Stimulated activated naive CD8-positive, alpha-beta T cell treated with anti-CD3 and anti-CD28 coated beads, Interleukin-15, Interleukin-2, amounts not matched to agents 100 U/mL and 50 U/mL, for 24 hours (primary cell): ENCODE measurements at regions not wholly inside any gene's neighbourhood (a gene's known extent, or its start where the extent isn't known, plus 50 kb on each side); places are given as distances from the start of the nearest gene placed in this dataset.
"Not testable (repeated sequence)": the region's sequence is repeated elsewhere in the genome, so short reads cannot be mapped to it uniquely, and the experiment has no call there.

Experiments
- ATAC-seq: fragments of 150-1000 bp; cut with Tn5 transposase; one replicate; pipeline ENCODE4 v1.10.0; 2021
- DNase-seq: peaks from one replicate; pipeline ENCODE4 v3.0.0; 2021

DNA sequence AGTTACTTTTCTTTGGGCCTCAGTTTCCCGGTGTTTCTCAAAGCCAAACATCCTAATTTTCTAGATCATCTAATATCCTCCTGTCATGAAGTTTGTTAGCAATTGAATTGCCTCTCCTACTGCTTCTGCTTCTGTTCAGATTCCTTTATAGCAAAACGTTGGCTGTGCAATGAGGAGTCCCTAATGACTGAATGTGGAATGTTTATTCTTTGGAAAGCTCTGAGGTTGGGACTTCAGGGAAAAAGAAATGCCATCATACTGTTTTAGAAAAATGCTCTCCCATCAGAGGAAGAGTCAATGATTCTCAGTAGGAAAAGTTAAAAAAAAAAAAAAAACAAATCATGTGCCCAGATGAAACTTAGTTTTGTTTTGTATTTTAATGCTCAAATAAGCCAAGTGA is 268.7 kb upstream of the PAPPA start:
- DNase-seq: no peak
- ATAC-seq: no peak

DNA sequence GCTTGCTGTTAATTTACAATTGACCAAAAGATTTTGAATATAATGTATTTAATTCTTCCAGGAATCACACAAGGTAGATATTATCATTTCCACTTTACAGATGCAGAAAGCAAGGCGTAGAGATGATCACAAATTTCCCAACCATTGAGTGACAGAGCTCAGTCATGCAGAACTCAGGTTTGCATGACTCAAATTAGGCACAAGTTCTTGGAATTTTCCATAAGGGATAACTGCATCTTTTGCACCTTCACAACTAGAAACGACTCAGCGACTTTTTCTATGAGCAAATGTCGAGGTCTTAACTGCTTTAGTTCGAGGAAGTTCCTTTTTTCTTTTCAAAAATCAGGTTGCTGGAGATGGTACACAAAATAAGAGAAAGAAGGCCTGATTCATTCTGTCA is 265.5 kb upstream of the PAPPA start:
- ATAC-seq (no peak), DNase-seq (no peak)

DNA sequence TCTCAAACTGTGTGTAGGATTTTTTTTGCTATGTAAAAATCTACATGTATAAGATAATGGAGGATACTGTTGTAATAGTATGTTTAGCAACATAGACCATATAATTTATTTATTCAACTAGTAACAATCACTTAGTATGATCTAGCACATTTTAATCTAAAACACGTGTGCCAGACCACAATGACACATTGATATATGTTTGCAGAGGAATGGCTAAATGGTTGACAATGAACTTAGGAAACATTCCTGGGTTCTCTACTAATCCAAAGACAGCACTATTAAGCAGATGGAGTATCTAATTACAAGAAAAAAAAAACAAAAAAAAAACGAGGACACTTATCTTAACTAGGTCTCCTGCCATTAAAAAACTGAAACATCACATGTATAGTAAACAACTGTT is 261.7 kb upstream of the PAPPA start:
- DNase-seq: no peak
- ATAC-seq: no peak

GRCh38 chr9:115898478-115898877 is 255.1 kb upstream of the PAPPA start:
- not testable (repeated sequence) for ATAC-seq, DNase-seq

DNA sequence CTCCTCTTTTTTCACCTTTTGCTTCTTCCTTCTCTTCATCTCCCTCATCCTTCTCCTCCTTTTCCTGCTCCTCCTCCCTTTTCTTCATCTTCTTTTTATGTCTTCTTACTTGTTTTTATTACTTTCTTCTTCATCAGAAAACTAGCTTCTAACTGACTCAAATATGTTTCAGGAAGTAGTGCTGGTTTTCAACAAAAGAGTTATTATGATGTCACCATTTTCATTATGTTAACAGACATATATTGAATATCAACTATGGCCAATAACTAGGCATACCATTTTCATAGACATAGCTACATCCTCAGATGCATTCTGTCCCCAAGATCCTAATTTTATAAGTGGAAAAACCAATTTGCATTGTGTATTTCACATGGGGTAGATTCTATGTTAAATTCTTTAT is 252.9 kb upstream of the PAPPA start:
- no peak for ATAC-seq
- DNase-seq: no peak

- no peak for ATAC-seq
- DNase-seq: no peak
Observed at GRCh38 chr9:115910959-115911358, 242.6 kb upstream of the PAPPA start.

DNA sequence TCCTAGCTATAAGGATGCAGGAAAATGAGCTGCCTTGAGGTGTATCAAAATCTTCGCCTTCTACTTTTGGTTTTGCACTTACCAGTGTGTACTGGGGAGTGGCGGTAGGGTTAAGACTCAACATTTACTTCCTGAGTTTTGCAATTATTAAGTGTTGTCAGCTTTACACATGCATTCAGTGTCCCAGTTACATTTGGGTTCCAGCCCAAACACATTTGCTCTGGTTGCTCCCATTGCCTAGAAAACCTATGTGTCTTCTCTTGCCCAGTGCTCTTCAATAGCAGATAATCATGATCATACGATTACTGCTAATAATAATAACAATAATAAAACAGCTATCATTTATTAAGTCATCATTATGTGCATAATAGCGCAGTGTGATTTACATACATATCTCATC is 241.5 kb upstream of the PAPPA start:
- ATAC-seq (no peak), DNase-seq (no peak)

GRCh38 chr9:115913696-115914095 is 239.9 kb upstream of the PAPPA start:
- ATAC-seq (no peak), DNase-seq (no peak)

- ATAC-seq (no peak), DNase-seq (no peak)
Observed at GRCh38 chr9:115914291-115914690, 239.3 kb upstream of the PAPPA start.

DNA sequence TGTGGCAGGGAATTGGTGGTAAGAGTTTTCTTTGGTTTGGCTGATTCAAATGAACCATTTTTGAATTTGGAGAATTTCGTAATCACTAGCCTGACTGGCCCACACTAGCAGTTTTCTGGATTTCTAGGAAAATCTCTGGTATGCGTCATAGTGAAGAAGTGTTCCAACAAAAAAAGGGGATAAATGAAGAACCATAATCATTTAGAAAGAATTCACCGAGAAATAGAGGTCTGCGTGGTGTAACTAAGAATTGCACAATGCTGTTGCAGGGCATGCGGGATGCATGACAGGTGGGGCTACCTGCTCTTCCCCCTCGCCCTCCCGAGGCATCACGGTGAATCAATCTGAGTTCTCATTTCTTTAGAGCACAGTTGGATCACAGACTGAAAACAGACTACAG is 232.3 kb upstream of the PAPPA start:
- ATAC-seq (no peak), DNase-seq (no peak)

DNA sequence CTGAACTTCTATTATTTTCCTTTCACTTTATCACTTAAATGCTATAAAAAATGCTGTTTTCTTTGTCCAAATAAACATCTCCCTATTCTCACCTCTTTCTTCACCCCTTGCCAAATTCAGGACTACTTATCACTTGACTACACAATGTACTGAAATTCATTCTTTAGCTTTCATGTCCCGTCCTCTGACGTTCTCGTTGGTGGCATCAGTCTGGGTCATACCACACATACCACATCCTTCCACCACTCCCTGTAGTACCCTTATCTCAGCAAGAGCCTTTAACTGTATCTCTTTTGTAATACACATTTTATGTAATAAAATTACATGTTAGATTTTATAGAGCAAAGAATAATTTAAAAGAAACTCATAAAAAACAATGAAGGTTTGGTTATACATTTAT is 231.1 kb upstream of the PAPPA start:
- no peak for ATAC-seq
- DNase-seq: no peak

DNA sequence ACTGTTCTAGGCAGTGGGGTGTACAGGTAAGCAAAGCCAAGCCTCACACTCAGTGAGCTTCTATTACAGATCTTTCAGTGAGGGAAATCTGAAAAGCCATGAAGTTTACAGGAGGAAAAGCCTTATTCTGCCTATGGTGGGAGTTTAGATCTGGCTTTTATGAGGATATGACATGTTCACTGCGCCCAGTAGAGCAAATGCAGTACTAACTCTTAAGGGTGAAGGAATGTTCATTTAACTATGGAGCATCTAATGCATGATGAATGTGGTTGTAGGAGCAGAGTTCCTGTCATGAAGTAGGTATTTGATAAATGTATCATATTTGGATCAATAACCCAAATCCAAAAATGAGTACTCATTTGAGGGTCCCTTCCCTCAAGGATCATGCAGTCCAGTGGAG is 230.2 kb upstream of the PAPPA start:
- DNase-seq (no peak), ATAC-seq (no peak)

DNA sequence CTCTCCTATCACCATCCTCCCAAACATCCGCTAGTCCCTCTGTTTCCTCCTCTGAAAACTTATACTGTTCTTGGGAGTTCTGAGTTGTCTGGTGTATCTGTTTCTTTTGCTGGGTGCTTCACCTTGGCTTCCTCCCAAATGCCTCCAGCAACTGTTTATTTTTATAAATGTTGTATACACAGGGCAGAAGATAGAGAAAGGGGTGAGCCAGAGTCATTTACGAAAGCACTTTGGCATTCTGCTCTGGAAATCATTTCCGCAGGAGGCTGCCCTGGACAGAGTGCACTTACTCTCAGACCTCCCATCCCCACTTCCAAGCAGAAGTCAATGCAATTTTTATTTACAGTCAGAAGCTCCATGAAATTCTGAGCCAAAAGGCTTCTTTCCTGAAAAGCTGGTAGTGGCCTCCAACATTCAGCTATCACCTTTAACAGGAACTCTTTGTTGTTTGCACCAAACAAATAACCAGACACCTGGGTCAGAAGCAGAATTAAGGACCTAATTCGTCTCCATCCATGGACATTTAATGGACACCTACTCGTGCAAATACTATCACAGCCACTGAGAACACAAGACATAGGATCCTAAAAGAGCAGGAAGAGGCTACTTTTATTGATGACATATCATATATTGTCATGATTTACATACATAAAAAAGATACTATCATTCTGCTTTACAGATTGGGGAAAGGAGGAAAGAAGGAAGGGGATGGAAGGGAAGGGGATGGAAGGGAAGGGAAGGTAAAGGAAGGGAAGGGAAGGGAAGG is 229.5 kb upstream of the PAPPA start:
- DNase-seq: no peak
- ATAC-seq: no peak

GRCh38 chr9:115924669-115924987 is 229.0 kb upstream of the PAPPA start:
- no peak for DNase-seq
- ATAC-seq: no peak

DNA sequence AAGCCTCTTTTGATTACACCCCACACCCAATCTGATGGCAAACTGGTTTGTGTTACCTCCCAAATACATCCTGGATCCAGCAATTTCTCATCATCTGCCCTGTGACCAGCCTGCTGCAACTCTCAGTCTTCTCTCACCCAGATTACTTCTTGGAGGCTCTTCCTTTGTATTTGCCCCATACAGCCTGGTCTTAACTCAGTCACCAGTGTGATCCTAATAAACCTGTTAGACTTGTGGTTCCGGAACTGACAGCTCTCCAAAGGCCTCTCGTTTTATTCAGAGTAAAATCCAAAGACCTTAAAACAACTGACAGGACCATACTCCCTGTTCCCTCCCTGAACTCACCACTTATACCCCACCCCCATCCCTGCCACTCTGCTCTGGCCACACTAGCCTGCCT is 228.2 kb upstream of the PAPPA start:
- DNase-seq (no peak), ATAC-seq (no peak)

DNA sequence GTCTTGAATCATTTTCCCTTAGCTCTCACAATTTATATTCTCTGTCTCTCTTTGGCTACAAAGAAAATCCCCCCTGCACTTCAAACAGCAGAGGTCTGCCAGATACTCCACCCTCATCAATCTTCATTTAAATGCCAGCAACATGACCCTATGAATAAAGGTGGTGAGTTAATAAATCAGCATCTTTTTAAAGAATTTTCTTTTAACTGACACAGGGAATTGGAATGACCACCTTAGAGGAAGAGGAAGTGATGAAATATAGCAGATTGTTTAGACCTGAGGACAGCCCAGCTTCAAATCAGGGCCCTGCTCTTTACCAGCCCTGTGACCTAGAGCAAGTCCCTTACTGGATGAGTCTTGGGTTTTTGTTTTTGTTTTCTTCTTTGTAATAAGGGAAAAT is 223.1 kb upstream of the PAPPA start:
- ATAC-seq (no peak), DNase-seq (no peak)

- no peak for ATAC-seq
Observed at GRCh38 chr9:115938479-115938878, 215.1 kb upstream of the PAPPA start.

GRCh38 chr9:115939065-115939765 is 214.4 kb upstream of the PAPPA start:
- no peak for DNase-seq
- no peak for ATAC-seq

More at GRCh38 chr9:115938479-115938878, 215.1 kb upstream of the PAPPA start:
- DNase-seq: no peak

GRCh38 chr9:115941561-115942315 is 211.9 kb upstream of the PAPPA start:
- DNase-seq: no peak
- ATAC-seq: no peak

DNA sequence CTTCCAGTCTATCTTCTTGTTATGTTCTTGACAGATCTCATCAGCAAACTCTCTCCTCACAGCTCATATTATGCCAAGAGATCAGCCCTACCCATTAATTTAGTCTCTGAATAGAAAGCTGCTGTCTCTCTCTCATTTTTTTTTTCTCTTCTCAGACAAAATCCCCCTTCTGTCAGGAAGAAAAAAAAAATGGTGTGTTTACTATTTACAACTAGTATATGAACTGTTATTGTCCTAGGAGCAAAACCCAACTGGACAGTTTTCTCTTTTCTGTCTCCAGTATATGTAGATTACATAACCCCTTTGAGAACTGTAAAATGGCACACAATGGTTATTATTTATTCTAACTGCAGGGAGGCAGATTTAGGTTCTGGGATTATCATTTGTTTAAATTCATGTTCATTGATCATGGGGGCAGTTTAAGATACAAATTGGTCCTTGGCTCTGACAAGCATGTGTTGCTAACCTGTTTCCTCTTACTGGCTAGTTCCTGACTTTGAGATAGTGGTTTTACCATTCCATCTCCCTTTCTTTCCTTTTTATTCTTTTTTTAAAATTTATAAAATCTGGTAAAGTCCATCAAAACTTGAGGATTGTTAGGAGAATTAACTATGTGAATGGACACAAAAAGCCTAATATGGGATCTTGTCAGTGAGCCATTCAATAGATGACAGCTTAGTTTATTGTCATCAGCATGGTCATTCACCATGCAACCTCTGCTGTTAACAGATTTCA is 210.0 kb upstream of the PAPPA start:
- DNase-seq (no peak), ATAC-seq (no peak)

GRCh38 chr9:115944166-115944948 is 209.2 kb upstream of the PAPPA start:
- DNase-seq (no peak), ATAC-seq (no peak)

- no peak for DNase-seq
- ATAC-seq: no peak
Observed at GRCh38 chr9:115945009-115945431, 208.6 kb upstream of the PAPPA start.
